MM.1S (cell line): ENCODE measurements at regions not wholly inside any gene's neighbourhood (a gene's known extent, or its start where the extent isn't known, plus 50 kb on each side); places are given as distances from the start of the nearest gene placed in this dataset.

Experiments used
- EZH2 ChIP-seq: fragments of 300-600 bp; sonication (generic); optimal IDR thresholded peaks from 2 replicates; pipeline ENCODE3; 2017; ENCODE audit warnings: low read depth, mild to moderate bottlenecking, antibody characterized with exemption, low read length, mixed read lengths
- TF ChIP-seq, protein P1 (sequence below): fragments of 300-600 bp; sonication (generic); IDR thresholded peaks from 2 replicates; pipeline ENCODE4 v1.5.1; 2016; ENCODE audit warnings: antibody characterized with exemption, low read length, mixed read lengths

DNA sequence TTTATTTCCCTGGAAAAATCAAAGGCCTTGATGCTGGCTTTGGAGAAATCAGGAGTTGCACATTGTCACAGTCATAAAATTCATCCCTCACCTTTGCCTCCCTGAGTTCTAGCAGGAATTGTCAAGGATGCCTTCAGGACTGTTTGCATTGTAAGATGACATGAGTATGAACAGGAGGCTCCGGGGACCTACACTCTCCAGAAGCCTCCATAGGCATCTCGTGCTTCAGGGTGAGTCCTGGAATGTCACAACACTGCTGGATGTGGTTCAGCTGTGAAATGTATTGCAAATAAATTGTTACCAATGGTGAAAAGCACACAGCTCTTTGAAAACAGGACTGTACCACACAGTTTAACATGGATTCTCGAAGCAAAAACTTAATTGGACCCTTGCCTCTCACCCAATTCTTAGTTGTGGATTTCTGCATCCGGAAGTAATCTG lies 535.4 kb upstream of the C16orf82 start:
- TF ChIP-seq EZH2, result no peak
- TF ChIP-seq, protein P1, sequence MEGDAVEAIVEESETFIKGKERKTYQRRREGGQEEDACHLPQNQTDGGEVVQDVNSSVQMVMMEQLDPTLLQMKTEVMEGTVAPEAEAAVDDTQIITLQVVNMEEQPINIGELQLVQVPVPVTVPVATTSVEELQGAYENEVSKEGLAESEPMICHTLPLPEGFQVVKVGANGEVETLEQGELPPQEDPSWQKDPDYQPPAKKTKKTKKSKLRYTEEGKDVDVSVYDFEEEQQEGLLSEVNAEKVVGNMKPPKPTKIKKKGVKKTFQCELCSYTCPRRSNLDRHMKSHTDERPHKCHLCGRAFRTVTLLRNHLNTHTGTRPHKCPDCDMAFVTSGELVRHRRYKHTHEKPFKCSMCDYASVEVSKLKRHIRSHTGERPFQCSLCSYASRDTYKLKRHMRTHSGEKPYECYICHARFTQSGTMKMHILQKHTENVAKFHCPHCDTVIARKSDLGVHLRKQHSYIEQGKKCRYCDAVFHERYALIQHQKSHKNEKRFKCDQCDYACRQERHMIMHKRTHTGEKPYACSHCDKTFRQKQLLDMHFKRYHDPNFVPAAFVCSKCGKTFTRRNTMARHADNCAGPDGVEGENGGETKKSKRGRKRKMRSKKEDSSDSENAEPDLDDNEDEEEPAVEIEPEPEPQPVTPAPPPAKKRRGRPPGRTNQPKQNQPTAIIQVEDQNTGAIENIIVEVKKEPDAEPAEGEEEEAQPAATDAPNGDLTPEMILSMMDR, result no peak
